AG04449 (cell line): ENCODE measurements at regions not wholly inside any gene's neighbourhood (a gene's known extent, or its start where the extent isn't known, plus 50 kb on each side); places are given as distances from the start of the nearest gene placed in this dataset.

Experiments used
- CTCF ChIA-PET: fragments of 350-600 bp; formaldehyde crosslinking; extraction: SDS; loops from one replicate; lab custom pipeline; 2021; ENCODE audit warnings: antibody characterized with exemption; lab: Yijun Ruan, JAX
- POLR2A ChIA-PET: fragments of 400-600, 350-600 bp; formaldehyde crosslinking; extraction: SDS; loops from one replicate; lab custom pipeline; 2020; ENCODE audit warnings: antibody characterized with exemption, inconsistent platforms; lab: Yijun Ruan, JAX
- DNase-seq: peaks from one replicate; pipeline ENCODE4 v3.0.0-alpha.2; 2010; ENCODE audit warnings: low read depth, low spot score
- H3K4me3 ChIP-seq: 2 replicates; pipeline ENCODE4 v1.5.1; 2011; ENCODE audit warnings: low read depth, mild to moderate bottlenecking, control low read depth, low read length
- CTCF ChIP-seq: IDR thresholded peaks from one replicate; pipeline ENCODE4 v1.5.1; 2011; ENCODE audit warnings: mild to moderate bottlenecking, moderate library complexity, low read length, control low read depth, inconsistent platforms; ENCODE audit not compliant: insufficient read depth; ENCODE audit errors: missing control alignments

GRCh38 chr6:140018588-140018987, 644.1 kb upstream of the CITED2 start:
- POLR2A ChIA-PET, result no interaction called here
- no peak for TF ChIP-seq CTCF

GRCh38 chr6:140017470-140017869, 643.0 kb upstream of the CITED2 start:
- CTCF ChIA-PET, result interaction anchor here (0.9 to 1.6 kb wide), 2 partner anchors 10 to 14 kb away, joined by 4 read pairs; no protein-coding TSS in a partner anchor
- no peak overlapping the region for H3K4me3 ChIP-seq
- no peak for TF ChIP-seq CTCF
- POLR2A ChIA-PET, result no interaction called here
- no peak for DNase-seq

More at GRCh38 chr6:140018588-140018987, 644.1 kb upstream of the CITED2 start:
- H3K4me3 ChIP-seq, result no peak overlapping the region
- CTCF ChIA-PET, result interaction anchor here (0.9 to 1.6 kb wide), 2 partner anchors 9 to 13 kb away, joined by 4 read pairs; no protein-coding TSS in a partner anchor
- no peak for DNase-seq

- TF ChIP-seq CTCF, result no peak
- CTCF ChIA-PET, result no interaction called here
- no peak for DNase-seq
- H3K4me3 ChIP-seq, result no peak overlapping the region
- POLR2A ChIA-PET, result no interaction called here
Measured at GRCh38 chr6:140012150-140012549, 637.7 kb upstream of the CITED2 start.

GRCh38 chr6:140011537-140011936, 637.1 kb upstream of the CITED2 start:
- POLR2A ChIA-PET, result no interaction called here
- CTCF ChIA-PET, result no interaction called here
- no peak for DNase-seq
- H3K4me3 ChIP-seq, result no peak overlapping the region
- TF ChIP-seq CTCF, result no peak

GRCh38 chr6:140009286-140009685, 634.8 kb upstream of the CITED2 start:
- CTCF ChIA-PET, result no interaction called here
- no peak for DNase-seq
- H3K4me3 ChIP-seq, result no peak overlapping the region
- TF ChIP-seq CTCF, result no peak
- POLR2A ChIA-PET, result no interaction called here

- POLR2A ChIA-PET, result no interaction called here
- TF ChIP-seq CTCF, result no peak
- CTCF ChIA-PET, result no interaction called here
- no peak overlapping the region for H3K4me3 ChIP-seq
- no peak for DNase-seq
Measured at GRCh38 chr6:140007525-140007924, 633.1 kb upstream of the CITED2 start.
